GM23248 (cell line): ENCODE measurements at regions not wholly inside any gene's neighbourhood (a gene's known extent, or its start where the extent isn't known, plus 50 kb on each side); places are given as distances from the start of the nearest gene placed in this dataset.

Experiments
- DNase-seq: peaks from one replicate; pipeline ENCODE4 v3.0.0-alpha.2; 2015
- H2AFZ ChIP-seq: fragments of 200-600 bp; sonication (generic); 2 replicates; pipeline ENCODE4 v1.6.1; 2016; ENCODE audit warnings: antibody characterized with exemption
- H3F3A ChIP-seq: fragments of 200-600 bp; sonication (generic); 2 replicates; pipeline ENCODE4 v1.6.1; 2016; ENCODE audit warnings: mild to moderate bottlenecking, antibody characterized with exemption, mixed run types; ENCODE audit not compliant: insufficient read depth
- H3K27ac ChIP-seq: fragments of 200-600 bp; sonication (generic); 2 replicates; pipeline ENCODE4 v1.5.1; 2016; ENCODE audit warnings: mild to moderate bottlenecking
- H3K27me3 ChIP-seq: fragments of 200-600 bp; sonication (generic); replicated peaks from 2 replicates; pipeline ENCODE4 v1.6.1; 2016; ENCODE audit warnings: mild to moderate bottlenecking; ENCODE audit not compliant: insufficient read depth
- H3K36me3 ChIP-seq: fragments of 200-600 bp; sonication (generic); 2 replicates; pipeline ENCODE4 v1.6.1; 2016; ENCODE audit warnings: low read depth, mild to moderate bottlenecking
- H3K4me1 ChIP-seq: fragments of 200-600 bp; sonication (generic); 2 replicates; pipeline ENCODE4 v1.6.1; 2016; ENCODE audit warnings: mild to moderate bottlenecking; ENCODE audit not compliant: insufficient read depth
- H3K4me2 ChIP-seq: fragments of 200-600 bp; sonication (generic); one replicate; pipeline ENCODE4 v1.6.1; 2016; ENCODE audit warnings: mild to moderate bottlenecking; ENCODE audit not compliant: unreplicated experiment
- H3K4me3 ChIP-seq: fragments of 200-600 bp; sonication (generic); 2 replicates; pipeline ENCODE4 v1.5.1; 2016; ENCODE audit warnings: mild to moderate bottlenecking
- H3K79me2 ChIP-seq: fragments of 200-600 bp; sonication (generic); 2 replicates; pipeline ENCODE4 v1.6.1; 2016; ENCODE audit warnings: mild to moderate bottlenecking; ENCODE audit not compliant: insufficient read depth
- H3K9ac ChIP-seq: fragments of 200-600 bp; sonication (generic); 2 replicates; pipeline ENCODE4 v1.6.1; 2016; ENCODE audit warnings: mild to moderate bottlenecking
- H3K9me2 ChIP-seq: fragments of 200-600 bp; sonication (generic); 2 replicates; pipeline ENCODE4 v1.6.1; 2016; ENCODE audit warnings: mixed run types, mild to moderate bottlenecking, moderate library complexity; ENCODE audit not compliant: insufficient read depth
- H3K9me3 ChIP-seq: fragments of 200-600 bp; sonication (generic); one replicate; pipeline ENCODE4 v1.6.1; 2017; ENCODE audit warnings: low read depth
- H4K20me1 ChIP-seq: fragments of 200-600 bp; sonication (generic); 2 replicates; pipeline ENCODE4 v1.6.0; 2016; ENCODE audit not compliant: insufficient read depth
- EZH2 ChIP-seq: fragments of 200-600 bp; sonication (generic); IDR thresholded peaks from 2 replicates; pipeline ENCODE4 v1.6.1; 2018; ENCODE audit warnings: antibody characterized with exemption, mild to moderate bottlenecking; ENCODE audit not compliant: insufficient read depth, poor library complexity, severe bottlenecking
- EZH2phosphoT487 ChIP-seq: fragments of 200-600 bp; sonication (generic); IDR thresholded peaks from 2 replicates; pipeline ENCODE4 v1.6.1; 2018; ENCODE audit warnings: antibody characterized with exemption, moderate library complexity, mild to moderate bottlenecking, low read depth; ENCODE audit not compliant: insufficient read depth
- WGBS, 2 experiments: methylation state at CpG; one replicate each; pipeline ENCODE4 v1.1.6; 2015 to 2017; ENCODE audit warnings: low lambda C conversion rate in 2 of 2, low coverage in 1 of 2; ENCODE audit errors: missing lambda C conversion rate in 2 of 2; 5-methylcytosine and 5-hydroxymethylcytosine counted together
- in situ Hi-C: fragments of 300-500 bp; cut with MboI; formaldehyde crosslinking; loops from 2 replicates; pipeline ENCODE4 v1.15.0; 2020

- 30 to 40% methylated on average over 6 of the region's 6 CpGs for WGBS, 2 experiments
- no peaks in the 10 kb centered on the region for H3K4me1 ChIP-seq
- H2AFZ ChIP-seq, result no peak overlapping the region
- in situ Hi-C loops, result no loop called here
- H3K27ac ChIP-seq, result no peak overlapping the region
- H3K4me3 ChIP-seq, result no peak overlapping the region
- H4K20me1 ChIP-seq, result no peaks in the 10 kb centered on the region
- TF ChIP-seq EZH2, result no peak
- TF ChIP-seq EZH2phosphoT487, result no peak
- no peak for DNase-seq
- H3K9ac ChIP-seq, result no peak overlapping the region
- no peaks in the 10 kb centered on the region for H3K9me3 ChIP-seq
- no peaks in the 10 kb centered on the region for H3K79me2 ChIP-seq
- no peaks in the 10 kb centered on the region; the same call in 1 of the 2 replicates for H3K27me3 ChIP-seq
- no peaks in the 10 kb centered on the region for H3K36me3 ChIP-seq
- no peaks in the 10 kb centered on the region for H3F3A ChIP-seq
- H3K4me2 ChIP-seq, result no peak overlapping the region
- no peaks in the 10 kb centered on the region for H3K9me2 ChIP-seq
Measured at GRCh38 chr7:50155755-50156154, 62.7 kb upstream of the ZPBP start.

GRCh38 chr7:50153995-50154394 lies 60.9 kb upstream of the ZPBP start:
- in situ Hi-C loops, result no loop called here
- no peak for TF ChIP-seq EZH2
- no peak for TF ChIP-seq EZH2phosphoT487
- Histone ChIP-seq H2AFZ (no peak overlapping the region), H3K27ac (no peak overlapping the region), H3K27me3 (no peaks in the 10 kb centered on the region; the same call in 1 of the 2 replicates), H3K79me2 (no peaks in the 10 kb centered on the region), H3K9ac (no peak overlapping the region), H3F3A (no peaks in the 10 kb centered on the region), H4K20me1 (no peaks in the 10 kb centered on the region), H3K9me3 (no peaks in the 10 kb centered on the region), H3K36me3 (no peaks in the 10 kb centered on the region), H3K4me2 (no peak overlapping the region), H3K4me1 (no peaks in the 10 kb centered on the region), H3K4me3 (no peak overlapping the region), H3K9me2 (no peaks in the 10 kb centered on the region)
- 39 to 50% methylated on average over 6 of the region's 6 CpGs for WGBS, 2 experiments
- DNase-seq, result no peak

- in situ Hi-C loops, result no loop called here
- Histone ChIP-seq H3K9ac (no peak overlapping the region), H3K27ac (no peak overlapping the region), H3F3A (no peaks in the 10 kb centered on the region), H3K9me3 (no peaks in the 10 kb centered on the region), H3K27me3 (no peaks in the 10 kb centered on the region; the same call in 1 of the 2 replicates), H3K79me2 (no peaks in the 10 kb centered on the region), H3K4me3 (no peak overlapping the region), H3K4me2 (no peak overlapping the region), H3K4me1 (no peaks in the 10 kb centered on the region), H2AFZ (no peak overlapping the region), H3K9me2 (no peaks in the 10 kb centered on the region), H3K36me3 (no peaks in the 10 kb centered on the region), H4K20me1 (no peaks in the 10 kb centered on the region)
- DNase-seq, result no peak
- TF ChIP-seq EZH2phosphoT487, result no peak
- TF ChIP-seq EZH2, result no peak
Measured at GRCh38 chr7:50153148-50153547, 60.1 kb upstream of the ZPBP start.

GRCh38 chr7:50152486-50152885 lies 59.4 kb upstream of the ZPBP start:
- no peaks in the 10 kb centered on the region for H3K79me2 ChIP-seq
- H3F3A ChIP-seq, result no peaks in the 10 kb centered on the region
- no peaks in the 10 kb centered on the region; the same call in 1 of the 2 replicates for H3K27me3 ChIP-seq
- no peaks in the 10 kb centered on the region for H3K4me1 ChIP-seq
- no peaks in the 10 kb centered on the region for H4K20me1 ChIP-seq
- in situ Hi-C loops, result no loop called here
- TF ChIP-seq EZH2phosphoT487, result no peak
- no peak for TF ChIP-seq EZH2
- no peaks in the 10 kb centered on the region for H3K9me2 ChIP-seq
- no peaks in the 10 kb centered on the region for H3K9me3 ChIP-seq
- H3K4me3 ChIP-seq, result no peak overlapping the region
- no peak overlapping the region for H2AFZ ChIP-seq
- 44 to 47% methylated on average over 8 of the region's 8 CpGs for WGBS, 2 experiments
- no peak for DNase-seq
- H3K36me3 ChIP-seq, result no peaks in the 10 kb centered on the region
- no peak overlapping the region for H3K27ac ChIP-seq
- no peak overlapping the region for H3K9ac ChIP-seq
- H3K4me2 ChIP-seq, result no peak overlapping the region

GRCh38 chr7:50151661-50152060 lies 58.6 kb upstream of the ZPBP start:
- Histone ChIP-seq H3K36me3 (no peaks in the 10 kb centered on the region), H3K79me2 (no peaks in the 10 kb centered on the region), H3F3A (no peaks in the 10 kb centered on the region), H2AFZ (no peak overlapping the region), H3K9me3 (no peaks in the 10 kb centered on the region), H3K27me3 (no peaks in the 10 kb centered on the region; the same call in 1 of the 2 replicates), H3K4me3 (no peak overlapping the region), H3K27ac (no peak overlapping the region), H3K4me1 (no peaks in the 10 kb centered on the region), H3K9me2 (no peaks in the 10 kb centered on the region), H3K9ac (no peak overlapping the region), H3K4me2 (no peak overlapping the region), H4K20me1 (no peaks in the 10 kb centered on the region)
- WGBS, 2 experiments, result 19 to 21% methylated on average over 3 of the region's 3 CpGs
- no peak for DNase-seq
- in situ Hi-C loops, result no loop called here
- TF ChIP-seq EZH2, result no peak
- TF ChIP-seq EZH2phosphoT487, result no peak
